ENCODE measurements at regions not wholly inside any gene's neighbourhood (a gene's known extent, or its start where the extent isn't known, plus 50 kb on each side); places are given as distances from the start of the nearest gene placed in this dataset.

- Histone ChIP-seq H4K20me1 (ENCODE audit: insufficient read depth, low read length) (no peaks in the 10 kb centered on the region), H3K27ac (ENCODE audit: low read depth, low read length, poor library complexity, severe bottlenecking) (no peak overlapping the region), H3K9me2 (ENCODE audit: insufficient read depth, low read length) (no peaks in the 10 kb centered on the region), H3K4me3 (ENCODE audit: low read depth, low read length, poor library complexity, severe bottlenecking) (no peak overlapping the region), H3K79me2 (ENCODE audit: insufficient read depth, low read depth, low read length) (no peaks in the 10 kb centered on the region), H2AFZ (ENCODE audit: low read length) (no peak overlapping the region), H3K4me2 (ENCODE audit: low read length) (no peak overlapping the region), H3K9me3 (ENCODE audit: low read length) (no peaks in the 10 kb centered on the region), H3K4me1 (ENCODE audit: insufficient read depth, low read length, poor library complexity, severe bottlenecking) (no peaks in the 10 kb centered on the region), H3K36me3 (ENCODE audit: insufficient read depth, low read length) (no peaks in the 10 kb centered on the region)
- POLR2A ChIA-PET: no interaction called here
- CTCF ChIA-PET (ENCODE audit: unreplicated experiment): no interaction called here
- TF ChIP-seq EZH2phosphoT487 (IDR thresholded peaks at IDR 0.05; ENCODE audit: borderline replicate concordance, low read depth, low read length): no peak
- no peak for TF ChIP-seq CTCF (conservative IDR thresholded peaks at IDR 0.05; ENCODE audit: low read length)
- DNase-seq (ENCODE audit: low spot score): no peak
- intact Hi-C loops (cut with micrococcal nuclease; ENCODE audit: unreplicated experiment): no loop called here
- no TSS peak for BruUV-seq (replicated peaks)
Measured at GRCh38 chr1:219081943-219082925, 91.4 kb upstream of the LYPLAL1 start.

GRCh38 chr1:219083631-219084030 is 90.0 kb upstream of the LYPLAL1 start:
- TF ChIP-seq CTCF (conservative IDR thresholded peaks at IDR 0.05; ENCODE audit: low read length) (no peak), EZH2phosphoT487 (IDR thresholded peaks at IDR 0.05; ENCODE audit: borderline replicate concordance, low read depth, low read length) (no peak)
- H4K20me1 ChIP-seq (ENCODE audit: insufficient read depth, low read length): no peaks in the 10 kb centered on the region
- no peaks in the 10 kb centered on the region for H3K36me3 ChIP-seq (ENCODE audit: insufficient read depth, low read length)
- POLR2A ChIA-PET: no interaction called here
- H2AFZ ChIP-seq (ENCODE audit: low read length): no peak overlapping the region
- intact Hi-C loops (cut with micrococcal nuclease; ENCODE audit: unreplicated experiment): no loop called here
- no TSS peak for BruUV-seq (replicated peaks)
- no peak overlapping the region for H3K27ac ChIP-seq (ENCODE audit: low read depth, low read length, poor library complexity, severe bottlenecking)
- H3K9me3 ChIP-seq (ENCODE audit: low read length): no peaks in the 10 kb centered on the region
- no peaks in the 10 kb centered on the region for H3K79me2 ChIP-seq (ENCODE audit: insufficient read depth, low read depth, low read length)
- CTCF ChIA-PET (ENCODE audit: unreplicated experiment): no interaction called here
- H3K4me1 ChIP-seq (ENCODE audit: insufficient read depth, low read length, poor library complexity, severe bottlenecking): no peaks in the 10 kb centered on the region
- no peaks in the 10 kb centered on the region for H3K9me2 ChIP-seq (ENCODE audit: insufficient read depth, low read length)
- H3K4me2 ChIP-seq (ENCODE audit: low read length): no peak overlapping the region
- no peak for DNase-seq (ENCODE audit: low spot score)
- H3K4me3 ChIP-seq (ENCODE audit: low read depth, low read length, poor library complexity, severe bottlenecking): no peak overlapping the region

- peaks cover 2% of the 10 kb centered on the region for H3K4me1 ChIP-seq (ENCODE audit: insufficient read depth, low read length, poor library complexity, severe bottlenecking)
- intact Hi-C loops (cut with micrococcal nuclease; ENCODE audit: unreplicated experiment): no loop called here
- no peaks in the 10 kb centered on the region for H3K9me2 ChIP-seq (ENCODE audit: insufficient read depth, low read length)
- H3K27ac ChIP-seq (ENCODE audit: low read depth, low read length, poor library complexity, severe bottlenecking): no peak overlapping the region
- BruUV-seq (replicated peaks): no TSS peak
- CTCF ChIA-PET (ENCODE audit: unreplicated experiment): no interaction called here
- H3K36me3 ChIP-seq (ENCODE audit: insufficient read depth, low read length): no peaks in the 10 kb centered on the region
- H3K79me2 ChIP-seq (ENCODE audit: insufficient read depth, low read depth, low read length): no peaks in the 10 kb centered on the region
- no peak overlapping the region for H3K4me3 ChIP-seq (ENCODE audit: low read depth, low read length, poor library complexity, severe bottlenecking)
- no peaks in the 10 kb centered on the region for H3K9me3 ChIP-seq (ENCODE audit: low read length)
- no peak overlapping the region for H3K4me2 ChIP-seq (ENCODE audit: low read length)
- no peaks in the 10 kb centered on the region for H4K20me1 ChIP-seq (ENCODE audit: insufficient read depth, low read length)
- no peak overlapping the region for H2AFZ ChIP-seq (ENCODE audit: low read length)
- no peak for DNase-seq (ENCODE audit: low spot score)
- TF ChIP-seq EZH2phosphoT487 (IDR thresholded peaks at IDR 0.05; ENCODE audit: borderline replicate concordance, low read depth, low read length) (no peak), CTCF (conservative IDR thresholded peaks at IDR 0.05; ENCODE audit: low read length) (no peak)
- POLR2A ChIA-PET: no interaction called here
Measured at GRCh38 chr1:219085082-219085481, 88.6 kb upstream of the LYPLAL1 start.

Measured in OCI-LY7 (cell line).